Panc1 (cell line): ENCODE measurements at regions not wholly inside any gene's neighbourhood (a gene's known extent, or its start where the extent isn't known, plus 50 kb on each side); places are given as distances from the start of the nearest gene placed in this dataset.

Experiments used
- CTCF ChIP-seq: fragments of 450-650 bp; IDR thresholded peaks from 2 replicates; pipeline ENCODE4 v1.5.1; 2017; ENCODE audit warnings: mild to moderate bottlenecking
- REST ChIP-seq, 2 experiments: IDR thresholded peaks; 2 replicates each; pipeline ENCODE4 v1.6.1; 2011 to 2012; ENCODE audit warnings: low read depth in 2 of 2, control low read depth in 1 of 2, low read length in 1 of 2, mild to moderate bottlenecking in 1 of 2, moderate library complexity in 1 of 2; ENCODE audit not compliant: insufficient read depth in 1 of 2
- SIN3A ChIP-seq: IDR thresholded peaks from 2 replicates; pipeline ENCODE4 v1.6.1; 2012; ENCODE audit warnings: low read depth, mild to moderate bottlenecking, low read length, moderate library complexity, borderline replicate concordance; ENCODE audit not compliant: insufficient read depth
- TCF7L2 ChIP-seq: IDR thresholded peaks from 2 replicates; pipeline ENCODE4 v1.6.1; 2011; ENCODE audit warnings: mild to moderate bottlenecking, low read depth, low read length, inconsistent platforms

- no peak for TF ChIP-seq CTCF
- no peak for TF ChIP-seq TCF7L2
- TF ChIP-seq REST (IDR thresholded peaks at IDR 0.05; ENCODE audit: insufficient read depth in 1 of 2, low read depth in 2 of 2, low read length in 1 of 2) = no peak
- TF ChIP-seq SIN3A = no peak
These were observed 693.5 kb upstream of the EEF2KMT start for GRCh38 chr16:5791011-5791657.
